GM23338 (cell line): ENCODE measurements at regions not wholly inside any gene's neighbourhood (a gene's known extent, or its start where the extent isn't known, plus 50 kb on each side); places are given as distances from the start of the nearest gene placed in this dataset.

Experiments
- ATAC-seq: fragments of 200-7000 bp; cut with Tn5 transposase; 3 replicates; pipeline ENCODE4 v1.9.1; 2020
- DNase-seq: peaks from one replicate; pipeline ENCODE4 v3.0.0-alpha.2; 2015; ENCODE audit warnings: low spot score
- H2AFZ ChIP-seq: fragments of 200-600 bp; sonication (generic); 2 replicates; pipeline ENCODE4 v1.8.0; 2016; ENCODE audit warnings: antibody characterized with exemption, mild to moderate bottlenecking, moderate library complexity
- H3F3A ChIP-seq: fragments of 200-600 bp; sonication (generic); replicated peaks from 2 replicates; pipeline ENCODE4 v1.8.0; 2017; ENCODE audit warnings: antibody characterized with exemption, mixed run types, low read depth
- H3K27ac ChIP-seq: fragments of 200-600 bp; sonication (generic); 2 replicates; pipeline ENCODE4 v1.6.1; 2016; ENCODE audit warnings: low read depth
- H3K27me3 ChIP-seq: fragments of 200-600 bp; sonication (generic); 2 replicates; pipeline ENCODE4 v1.8.0; 2016; ENCODE audit warnings: mild to moderate bottlenecking, mixed run types, moderate library complexity; ENCODE audit not compliant: insufficient read depth
- H3K36me3 ChIP-seq: fragments of 200-600 bp; sonication (generic); 2 replicates; pipeline ENCODE4 v1.8.0; 2016; ENCODE audit warnings: mild to moderate bottlenecking; ENCODE audit not compliant: insufficient read depth
- H3K4me1 ChIP-seq: fragments of 200-600 bp; sonication (generic); 2 replicates; pipeline ENCODE4 v1.8.0; 2016; ENCODE audit warnings: mild to moderate bottlenecking, moderate library complexity; ENCODE audit not compliant: insufficient read depth
- H3K4me2 ChIP-seq: fragments of 200-600 bp; sonication (generic); 2 replicates; pipeline ENCODE4 v1.7.1; 2017; ENCODE audit warnings: mixed run types
- H3K4me3 ChIP-seq: fragments of 200-600 bp; sonication (generic); 2 replicates; pipeline ENCODE4 v1.6.1; 2016; ENCODE audit warnings: mixed run types
- H3K79me2 ChIP-seq: fragments of 200-600 bp; sonication (generic); replicated peaks from 2 replicates; pipeline ENCODE4 v1.8.0; 2017; ENCODE audit warnings: mild to moderate bottlenecking; ENCODE audit not compliant: insufficient read depth
- H3K9me2 ChIP-seq: fragments of 200-600 bp; sonication (generic); 2 replicates; pipeline ENCODE4 v1.8.0; 2017; ENCODE audit not compliant: insufficient read depth
- H4K20me1 ChIP-seq: fragments of 200-600 bp; sonication (generic); replicated peaks from 2 replicates; pipeline ENCODE4 v1.8.0; 2017; ENCODE audit warnings: mild to moderate bottlenecking; ENCODE audit not compliant: insufficient read depth
- H3K27ac Mint-ChIP-seq: 2 replicates; pipeline ENCODE4 v1.8.0; 2020; ENCODE audit warnings: inconsistent platforms, mild to moderate bottlenecking, moderate library complexity, mixed read lengths
- H3K27me3 Mint-ChIP-seq: 3 replicates; pipeline ENCODE4 v1.8.0; 2022; ENCODE audit warnings: low read depth, mild to moderate bottlenecking, moderate library complexity, mixed read lengths, inconsistent platforms; ENCODE audit not compliant: insufficient read depth, poor library complexity
- H3K36me3 Mint-ChIP-seq: 3 replicates; pipeline ENCODE4 v1.8.0; 2021; ENCODE audit warnings: low read depth, mild to moderate bottlenecking, inconsistent platforms, moderate library complexity, mixed read lengths
- H3K4me1 Mint-ChIP-seq: 3 replicates; pipeline ENCODE4 v1.8.0; 2020; ENCODE audit warnings: mild to moderate bottlenecking, inconsistent platforms, mixed read lengths
- H3K4me3 Mint-ChIP-seq: 3 replicates; pipeline ENCODE4 v1.8.0; 2021; ENCODE audit warnings: moderate library complexity, mild to moderate bottlenecking, inconsistent platforms, mixed read lengths
- H3K9me3 Mint-ChIP-seq: 3 replicates; pipeline ENCODE4 v1.8.0; 2020; ENCODE audit warnings: moderate library complexity, mild to moderate bottlenecking, inconsistent platforms, mixed read lengths
- CREB1 ChIP-seq: fragments of 250-450 bp; sonication (Bioruptor Pico); IDR thresholded peaks from 2 replicates; pipeline ENCODE4 v1.5.0; 2020; ENCODE audit warnings: low read depth, mild to moderate bottlenecking, moderate library complexity
- CTCF ChIP-seq, 2 experiments: fragments of 200-600 bp in 1 of 2; sonication (generic) in 1 of 2; conservative IDR thresholded peaks; 2 replicates each; pipeline versions ENCODE4 v1.5.1 to v1.6.1; 2016 to 2017; ENCODE audit warnings: antibody characterized with exemption in 2 of 2, low read depth in 2 of 2, mild to moderate bottlenecking in 2 of 2, moderate library complexity in 1 of 2
- EZH2 ChIP-seq: fragments of 200-600 bp; sonication (generic); IDR thresholded peaks from one replicate; pipeline ENCODE4 v1.8.0; 2017; ENCODE audit warnings: antibody characterized with exemption, mild to moderate bottlenecking, low read depth; ENCODE audit not compliant: unreplicated experiment
- JUNB ChIP-seq: IDR thresholded peaks from one replicate; pipeline ENCODE4 v1.6.1; 2016; ENCODE audit warnings: antibody characterized with exemption; ENCODE audit not compliant: unreplicated experiment
- NANOG ChIP-seq: IDR thresholded peaks from 2 replicates; pipeline ENCODE4 v1.6.1; 2016; ENCODE audit warnings: antibody characterized with exemption, borderline replicate concordance
- REST ChIP-seq: IDR thresholded peaks from one replicate; pipeline ENCODE4 v1.6.1; 2018; ENCODE audit warnings: antibody characterized with exemption; ENCODE audit not compliant: unreplicated experiment
- ZNF114 ChIP-seq: fragments of 250-450 bp; sonication (Bioruptor Pico); IDR thresholded peaks from 2 replicates; pipeline ENCODE4 v1.5.0; 2020; ENCODE audit warnings: mild to moderate bottlenecking, moderate library complexity
- ZNF331 ChIP-seq: fragments of 250-450 bp; sonication (Bioruptor Pico); IDR thresholded peaks from 2 replicates; pipeline ENCODE4 v1.5.0; 2020; ENCODE audit warnings: low read depth, mild to moderate bottlenecking, moderate library complexity

GRCh38 chr5:124678922-124679519 is 67.4 kb downstream of the ZNF608 start:
- ATAC-seq (peak; percentile 35), DNase-seq (no peak)
- Mint-ChIP-seq H3K36me3 (peaks cover 11% of the 10 kb centered on the region), H3K27me3 (peaks cover 6% of the 10 kb centered on the region), H3K9me3 (no peaks in the 10 kb centered on the region), H3K4me3 (no peak overlapping the region), H3K27ac (peak overlapping the region; percentile 32), H3K4me1 (peaks cover 68% of the 10 kb centered on the region)
- Histone ChIP-seq H2AFZ (no peak overlapping the region), H3K4me3 (no peak overlapping the region), H4K20me1 (no peaks in the 10 kb centered on the region), H3K36me3 (no peaks in the 10 kb centered on the region), H3K4me2 (no peak overlapping the region), H3K27ac (no peak overlapping the region), H3K4me1 (peaks cover 45% of the 10 kb centered on the region), H3K9me2 (0 out of 2 replicates have a peak, but pooled peaks cover 4% of the 10 kb centered on the region), H3F3A (no peaks in the 10 kb centered on the region), H3K27me3 (no peaks in the 10 kb centered on the region), H3K79me2 (peaks cover 97% of the 10 kb centered on the region)
- TF ChIP-seq NANOG = no peak
- TF ChIP-seq REST = no peak
- TF ChIP-seq CREB1 (CRISPR knock-in tag) = no peak
- no peak for TF ChIP-seq CTCF (conservative IDR thresholded peaks at IDR 0.05; ENCODE audit: low read depth in 2 of 2)
- no peak for TF ChIP-seq JUNB

GRCh38 chr5:124678468-124678867 is 68.0 kb downstream of the ZNF608 start:
- Histone ChIP-seq H3K4me1 (peaks cover 48% of the 10 kb centered on the region), H4K20me1 (no peaks in the 10 kb centered on the region), H3K9me2 (0 out of 2 replicates have a peak, but pooled peaks cover 4% of the 10 kb centered on the region), H3K36me3 (no peaks in the 10 kb centered on the region), H3F3A (no peaks in the 10 kb centered on the region), H3K27ac (no peak overlapping the region), H3K4me3 (no peak overlapping the region), H3K79me2 (peaks cover 97% of the 10 kb centered on the region), H3K4me2 (no peak overlapping the region), H3K27me3 (no peaks in the 10 kb centered on the region), H2AFZ (no peak overlapping the region)
- TF ChIP-seq ZNF331 (CRISPR knock-in tag) (no peak), EZH2 (no peak), JUNB (no peak), ZNF114 (CRISPR knock-in tag) (no peak), REST (no peak), NANOG (no peak), CREB1 (CRISPR knock-in tag) (no peak)
- ATAC-seq (peak; percentile 30), DNase-seq (no peak)
- Mint-ChIP-seq H3K4me3 (no peak overlapping the region), H3K27ac (no peak overlapping the region; the same call in 1 of the 2 replicates), H3K4me1 (peaks cover 65% of the 10 kb centered on the region), H3K36me3 (peaks cover 11% of the 10 kb centered on the region), H3K9me3 (no peaks in the 10 kb centered on the region), H3K27me3 (peaks cover 6% of the 10 kb centered on the region)
